Fibroblast of lung (primary cell): ENCODE measurements at regions not wholly inside any gene's neighbourhood (a gene's known extent, or its start where the extent isn't known, plus 50 kb on each side); places are given as distances from the start of the nearest gene placed in this dataset.

Experiments used
- DNase-seq, 2 donors: peaks; one replicate each; pipeline versions ENCODE4 v3.0.0 to v3.0.0-alpha.2; 2010; ENCODE audit warnings: low read depth in 2 of 2
- H2AFZ ChIP-seq: 2 replicates; pipeline ENCODE4 v1.5.1; 2012; ENCODE audit warnings: low read length, control low read depth, inconsistent platforms
- H3K27ac ChIP-seq: 2 replicates; pipeline ENCODE4 v1.5.1; 2011; ENCODE audit warnings: low read length, control low read depth; ENCODE audit not compliant: insufficient read depth
- H3K27me3 ChIP-seq: 2 replicates; pipeline ENCODE4 v1.5.1; 2011; ENCODE audit warnings: mild to moderate bottlenecking, low read length; ENCODE audit not compliant: control insufficient read depth, insufficient read depth
- H3K36me3 ChIP-seq: 2 replicates; pipeline ENCODE4 v1.5.1; 2011; ENCODE audit warnings: low read length; ENCODE audit not compliant: control insufficient read depth, insufficient read depth
- H3K4me1 ChIP-seq: 2 replicates; pipeline ENCODE4 v1.5.1; 2011; ENCODE audit warnings: low read length; ENCODE audit not compliant: control insufficient read depth, insufficient read depth; ENCODE audit errors: extremely low read depth
- H3K4me2 ChIP-seq: 2 replicates; pipeline ENCODE4 v1.5.1; 2011; ENCODE audit warnings: low read length, control low read depth; ENCODE audit not compliant: insufficient read depth; ENCODE audit errors: extremely low read depth
- H3K4me3 ChIP-seq, 4 experiments: fragments of 200-600 bp in 1 of 4; sonication (generic) in 1 of 4; replicated peaks in 1 of 4; 2 replicates each; pipeline ENCODE4 v1.5.1; 2011 to 2016; ENCODE audit warnings: low read length in 4 of 4, low read depth in 3 of 4, mild to moderate bottlenecking in 3 of 4, control low read depth in 2 of 4, inconsistent platforms in 1 of 4, mixed read lengths in 1 of 4; ENCODE audit not compliant: insufficient read depth in 1 of 4; ENCODE audit errors: control extremely low read depth in 1 of 4
- H3K79me2 ChIP-seq: 2 replicates; pipeline ENCODE4 v1.5.1; 2012; ENCODE audit warnings: mild to moderate bottlenecking, low read length, inconsistent platforms; ENCODE audit not compliant: control insufficient read depth, insufficient read depth
- H3K9ac ChIP-seq: 2 replicates; pipeline ENCODE4 v1.5.1; 2011; ENCODE audit warnings: mild to moderate bottlenecking, low read length, control low read depth; ENCODE audit not compliant: insufficient read depth
- H3K9me3 ChIP-seq: 2 replicates; pipeline ENCODE4 v1.5.1; 2012; ENCODE audit warnings: low read depth, low read length; ENCODE audit not compliant: control insufficient read depth, insufficient read depth
- H4K20me1 ChIP-seq: 2 replicates; pipeline ENCODE4 v1.5.1; 2011; ENCODE audit warnings: low read length; ENCODE audit not compliant: control insufficient read depth, insufficient read depth; ENCODE audit errors: extremely low read depth
- EZH2 ChIP-seq: IDR thresholded peaks from 2 replicates; pipeline ENCODE4 v1.5.1; 2012; ENCODE audit warnings: low read length, control low read depth, mild to moderate bottlenecking; ENCODE audit errors: missing control alignments
- TF ChIP-seq, protein P1 (sequence below), 2 donors: IDR thresholded peaks in 1 of 2; conservative IDR thresholded peaks in 1 of 2; 1 replicate in 1 of 2; 2 replicates in 1 of 2; pipeline ENCODE4 v1.5.1; 2011 to 2012; ENCODE audit warnings: low read length in 2 of 2, control low read depth in 1 of 2, inconsistent platforms in 1 of 2, low read depth in 1 of 2, mild to moderate bottlenecking in 1 of 2

DNA sequence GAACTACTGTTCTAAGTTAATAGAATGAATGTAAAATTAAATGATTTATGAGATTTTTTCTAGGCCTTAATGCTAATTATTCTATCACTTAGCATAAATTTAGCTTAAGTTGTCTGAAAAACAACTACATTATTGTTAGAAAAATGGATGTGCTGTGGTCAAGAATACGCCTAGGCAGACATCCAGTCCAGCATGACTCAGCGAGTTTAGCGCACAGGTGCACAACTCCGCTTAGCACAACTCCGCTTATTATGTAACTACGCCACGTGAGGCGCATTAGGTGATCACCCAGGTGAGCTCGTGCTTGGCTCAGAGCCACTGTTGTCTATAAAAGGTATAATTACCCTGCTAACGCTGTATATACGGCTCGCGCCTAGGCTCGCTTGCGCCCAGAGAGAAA, 1043.6 kb upstream of the ADGRL4 start:
- TF ChIP-seq EZH2: no peak
- TF ChIP-seq, protein P1, sequence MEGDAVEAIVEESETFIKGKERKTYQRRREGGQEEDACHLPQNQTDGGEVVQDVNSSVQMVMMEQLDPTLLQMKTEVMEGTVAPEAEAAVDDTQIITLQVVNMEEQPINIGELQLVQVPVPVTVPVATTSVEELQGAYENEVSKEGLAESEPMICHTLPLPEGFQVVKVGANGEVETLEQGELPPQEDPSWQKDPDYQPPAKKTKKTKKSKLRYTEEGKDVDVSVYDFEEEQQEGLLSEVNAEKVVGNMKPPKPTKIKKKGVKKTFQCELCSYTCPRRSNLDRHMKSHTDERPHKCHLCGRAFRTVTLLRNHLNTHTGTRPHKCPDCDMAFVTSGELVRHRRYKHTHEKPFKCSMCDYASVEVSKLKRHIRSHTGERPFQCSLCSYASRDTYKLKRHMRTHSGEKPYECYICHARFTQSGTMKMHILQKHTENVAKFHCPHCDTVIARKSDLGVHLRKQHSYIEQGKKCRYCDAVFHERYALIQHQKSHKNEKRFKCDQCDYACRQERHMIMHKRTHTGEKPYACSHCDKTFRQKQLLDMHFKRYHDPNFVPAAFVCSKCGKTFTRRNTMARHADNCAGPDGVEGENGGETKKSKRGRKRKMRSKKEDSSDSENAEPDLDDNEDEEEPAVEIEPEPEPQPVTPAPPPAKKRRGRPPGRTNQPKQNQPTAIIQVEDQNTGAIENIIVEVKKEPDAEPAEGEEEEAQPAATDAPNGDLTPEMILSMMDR (conservative IDR thresholded peaks at IDR 0.05 in 1 of 2, IDR thresholded peaks at IDR 0.05 in 1 of 2; ENCODE audit: low read depth in 1 of 2, low read length in 2 of 2): no peak

DNA sequence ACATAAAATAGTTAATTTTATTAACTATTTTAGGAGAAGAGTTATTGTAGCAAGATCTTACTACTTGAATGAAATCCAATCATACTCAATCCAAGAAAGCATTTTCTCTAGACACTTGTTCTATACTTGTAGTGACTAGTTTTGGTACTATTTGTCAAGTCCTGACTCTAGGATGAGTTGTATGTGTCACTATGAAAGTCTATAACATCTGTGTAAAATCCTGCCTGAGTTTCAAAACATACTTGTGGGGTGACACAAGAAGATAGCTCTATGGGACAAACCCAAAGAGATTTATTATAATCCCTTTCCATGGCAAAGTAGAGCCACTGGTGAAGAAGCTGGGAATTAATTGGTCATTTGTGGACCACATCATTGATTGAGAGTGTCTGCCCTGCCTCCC, 1042.2 kb upstream of the ADGRL4 start:
- H3K79me2 ChIP-seq: no peaks in the 10 kb centered on the region
- peak in 1 of 2 donors; percentile 5 for DNase-seq
- no peaks in the 10 kb centered on the region for H4K20me1 ChIP-seq
- TF ChIP-seq, protein P1 (conservative IDR thresholded peaks at IDR 0.05 in 1 of 2, IDR thresholded peaks at IDR 0.05 in 1 of 2; ENCODE audit: low read depth in 1 of 2, low read length in 2 of 2): no peak
- H3K27me3 ChIP-seq: no peaks in the 10 kb centered on the region
- no peak overlapping the region for H3K9ac ChIP-seq
- no peak overlapping the region for H3K27ac ChIP-seq
- H3K36me3 ChIP-seq: no peaks in the 10 kb centered on the region
- H3K4me1 ChIP-seq: no peaks in the 10 kb centered on the region
- no peak overlapping the region for H3K4me2 ChIP-seq
- no peak overlapping the region for H3K4me3 ChIP-seq
- H3K9me3 ChIP-seq: no peaks in the 10 kb centered on the region
- H2AFZ ChIP-seq: no peak overlapping the region

More for the DNA sequence above, 1043.6 kb upstream of the ADGRL4 start:
- H3K4me2 ChIP-seq: no peak overlapping the region
- DNase-seq: no peak
- no peak overlapping the region for H2AFZ ChIP-seq
- no peaks in the 10 kb centered on the region for H4K20me1 ChIP-seq
- H3K79me2 ChIP-seq: no peaks in the 10 kb centered on the region
- H3K9ac ChIP-seq: no peak overlapping the region
- no peaks in the 10 kb centered on the region for H3K36me3 ChIP-seq
- H3K27me3 ChIP-seq: no peaks in the 10 kb centered on the region
- no peaks in the 10 kb centered on the region for H3K4me1 ChIP-seq
- no peak overlapping the region for H3K27ac ChIP-seq
- H3K9me3 ChIP-seq: no peaks in the 10 kb centered on the region
- H3K4me3 ChIP-seq: no peak overlapping the region

DNA sequence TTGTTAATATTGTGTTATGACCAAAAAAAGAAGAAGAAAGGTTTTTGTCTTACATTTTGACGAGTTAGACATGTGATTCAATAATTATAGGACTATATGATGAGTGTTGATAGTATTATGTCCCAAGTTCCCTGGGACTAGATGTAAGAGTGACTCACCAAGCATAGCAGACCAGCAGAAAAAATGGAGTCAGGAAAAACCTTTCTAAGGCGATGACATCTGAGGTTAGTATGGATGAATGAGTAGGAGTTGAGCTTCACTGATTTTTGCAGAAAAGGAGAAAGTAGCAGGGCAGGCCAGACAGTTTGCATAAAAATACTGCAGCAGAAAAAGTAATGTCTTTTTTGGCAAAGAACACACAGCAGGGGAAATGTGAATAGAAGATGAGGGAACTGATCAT, 1041.3 kb upstream of the ADGRL4 start:
- DNase-seq: peak in 1 of 2 donors; percentile 72
- no peaks in the 10 kb centered on the region for H4K20me1 ChIP-seq
- no peaks in the 10 kb centered on the region for H3K36me3 ChIP-seq
- H3K9ac ChIP-seq: no peak overlapping the region
- no peaks in the 10 kb centered on the region for H3K9me3 ChIP-seq
- no peaks in the 10 kb centered on the region for H3K27me3 ChIP-seq
- no peak for TF ChIP-seq EZH2
- TF ChIP-seq, protein P1 (conservative IDR thresholded peaks at IDR 0.05 in 1 of 2, IDR thresholded peaks at IDR 0.05 in 1 of 2; ENCODE audit: low read depth in 1 of 2, low read length in 2 of 2): no peak
- H3K4me2 ChIP-seq: no peak overlapping the region
- H2AFZ ChIP-seq: no peak overlapping the region
- H3K4me3 ChIP-seq: no peak overlapping the region
- H3K4me1 ChIP-seq: no peaks in the 10 kb centered on the region
- no peaks in the 10 kb centered on the region for H3K79me2 ChIP-seq
- no peak overlapping the region for H3K27ac ChIP-seq
